Activated naive CD4-positive, alpha-beta T cell treated with anti-CD3 and anti-CD28 coated beads, Interleukin-2, amount 50 U/mL, for 24 hours (primary cell): ENCODE measurements at regions not wholly inside any gene's neighbourhood (a gene's known extent, or its start where the extent isn't known, plus 50 kb on each side); places are given as distances from the start of the nearest gene placed in this dataset.
"Not testable (repeated sequence)": the region's sequence is repeated elsewhere in the genome, so short reads cannot be mapped to it uniquely, and the experiment has no call there.

Experiments
- H3K27ac Mint-ChIP-seq: one replicate; pipeline ENCODE4 v1.8.0; 2021; ENCODE audit warnings: mild to moderate bottlenecking, mixed read lengths
- H3K27me3 Mint-ChIP-seq: one replicate; pipeline ENCODE4 v1.8.0; 2021; ENCODE audit warnings: mixed read lengths
- H3K36me3 Mint-ChIP-seq: one replicate; pipeline ENCODE4 v1.8.0; 2021; ENCODE audit warnings: mixed read lengths
- H3K4me1 Mint-ChIP-seq: one replicate; pipeline ENCODE4 v1.8.0; 2021; ENCODE audit warnings: mixed read lengths
- H3K4me3 Mint-ChIP-seq: one replicate; pipeline ENCODE4 v1.8.0; 2021; ENCODE audit warnings: mild to moderate bottlenecking, mixed read lengths
- H3K9me3 Mint-ChIP-seq: one replicate; pipeline ENCODE4 v1.8.0; 2021; ENCODE audit warnings: mixed read lengths

DNA sequence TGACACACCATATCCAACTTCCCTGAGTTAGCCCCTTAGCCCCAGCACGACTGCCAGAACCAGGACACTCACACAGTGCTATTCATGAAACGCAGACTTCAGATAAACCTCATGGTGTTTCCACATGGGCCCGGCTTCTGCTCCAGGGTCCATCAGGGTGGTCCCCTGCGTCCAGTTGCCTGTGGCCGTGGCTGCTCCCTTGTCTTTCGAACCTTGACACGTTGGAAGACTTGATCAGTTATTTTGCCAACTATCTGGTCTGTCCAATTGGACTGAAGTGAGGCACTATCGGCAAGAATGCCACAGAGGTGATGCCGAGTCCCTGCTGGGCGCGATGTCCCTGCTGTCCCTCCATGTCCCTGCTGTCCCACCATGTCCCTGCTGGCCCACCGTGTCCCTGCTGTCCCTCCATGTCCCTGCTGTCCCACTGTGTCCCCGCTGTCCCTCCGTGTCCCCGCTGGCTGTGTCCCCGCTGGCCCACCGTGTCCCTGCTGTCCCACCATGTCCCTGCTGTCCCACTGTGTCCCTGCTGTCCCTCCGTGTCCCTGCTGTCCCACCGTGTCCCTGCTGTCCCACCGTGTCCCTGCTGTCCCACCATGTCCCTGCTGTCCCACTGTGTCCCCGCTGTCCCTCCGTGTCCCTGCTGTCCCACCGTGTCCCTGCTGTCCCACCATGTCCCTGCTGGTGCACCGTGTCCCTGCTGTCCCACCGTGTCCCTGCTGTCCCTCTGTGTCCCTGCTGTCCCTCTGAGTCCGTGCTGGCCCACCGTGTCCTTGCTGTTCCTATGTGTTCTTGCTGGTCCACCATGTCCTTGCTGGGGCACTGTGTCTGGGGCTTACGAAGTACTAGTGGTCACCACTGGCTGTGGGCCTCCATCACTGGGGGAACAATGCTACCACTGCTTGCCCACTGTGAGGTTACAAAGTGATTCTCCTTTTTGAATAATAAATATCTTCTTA is 251.4 kb downstream of the DLL1 start:
- H3K4me3 Mint-ChIP-seq: no peak overlapping the region
- H3K27ac Mint-ChIP-seq: no peak overlapping the region
- no peaks in the 10 kb centered on the region for H3K4me1 Mint-ChIP-seq
- peaks cover 9% of the 10 kb centered on the region for H3K9me3 Mint-ChIP-seq
- H3K36me3 Mint-ChIP-seq: peaks cover 1% of the 10 kb centered on the region
- no peaks in the 10 kb centered on the region for H3K27me3 Mint-ChIP-seq

DNA sequence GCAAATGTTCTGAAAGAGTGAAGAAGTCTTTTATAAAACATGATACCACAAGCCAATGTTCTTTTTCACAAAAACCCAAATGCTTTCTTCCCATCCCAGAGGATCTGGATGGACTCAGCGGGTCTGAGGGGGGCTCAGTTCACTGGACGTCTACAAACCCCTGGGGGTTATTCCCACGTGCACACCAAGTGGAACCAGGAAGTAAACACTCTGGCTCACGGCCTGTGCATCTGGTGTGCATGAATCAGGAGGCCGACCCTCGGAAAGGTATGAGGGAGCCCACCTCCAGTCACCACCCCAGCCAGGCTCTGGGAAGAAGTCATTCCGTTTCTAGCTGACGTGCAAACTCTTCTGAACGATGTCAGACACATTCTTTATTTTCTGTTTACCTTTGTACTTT is 252.2 kb downstream of the DLL1 start:
- peaks cover 2% of the 10 kb centered on the region for H3K36me3 Mint-ChIP-seq
- H3K4me1 Mint-ChIP-seq: no peaks in the 10 kb centered on the region
- H3K27ac Mint-ChIP-seq: no peak overlapping the region
- peaks cover 9% of the 10 kb centered on the region for H3K9me3 Mint-ChIP-seq
- H3K4me3 Mint-ChIP-seq: no peak overlapping the region
- H3K27me3 Mint-ChIP-seq: no peaks in the 10 kb centered on the region

DNA sequence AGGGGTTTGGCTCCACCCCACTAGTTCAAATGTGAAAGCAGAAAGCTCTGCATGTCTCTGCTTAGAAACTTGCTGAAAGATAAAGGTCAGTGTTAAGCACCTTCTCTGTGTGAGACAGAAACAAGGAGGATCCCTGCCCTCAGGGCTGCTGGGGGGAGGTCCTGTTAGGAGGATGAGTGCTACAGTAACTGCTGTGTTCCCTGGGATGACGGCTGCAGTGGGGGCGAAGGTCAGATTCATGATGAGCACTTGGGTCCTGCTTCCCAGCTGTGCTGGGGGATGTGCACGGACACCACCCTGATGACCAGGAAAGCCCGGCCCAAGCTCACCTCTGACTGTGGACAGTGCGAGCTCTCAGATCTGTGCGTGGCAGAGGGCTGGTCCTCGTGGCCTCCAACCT is 252.6 kb downstream of the DLL1 start:
- peaks cover 6% of the 10 kb centered on the region for H3K36me3 Mint-ChIP-seq
- peaks cover 13% of the 10 kb centered on the region for H3K9me3 Mint-ChIP-seq
- H3K4me1 Mint-ChIP-seq: no peaks in the 10 kb centered on the region
- no peak overlapping the region for H3K27ac Mint-ChIP-seq
- no peak overlapping the region for H3K4me3 Mint-ChIP-seq
- no peaks in the 10 kb centered on the region for H3K27me3 Mint-ChIP-seq

DNA sequence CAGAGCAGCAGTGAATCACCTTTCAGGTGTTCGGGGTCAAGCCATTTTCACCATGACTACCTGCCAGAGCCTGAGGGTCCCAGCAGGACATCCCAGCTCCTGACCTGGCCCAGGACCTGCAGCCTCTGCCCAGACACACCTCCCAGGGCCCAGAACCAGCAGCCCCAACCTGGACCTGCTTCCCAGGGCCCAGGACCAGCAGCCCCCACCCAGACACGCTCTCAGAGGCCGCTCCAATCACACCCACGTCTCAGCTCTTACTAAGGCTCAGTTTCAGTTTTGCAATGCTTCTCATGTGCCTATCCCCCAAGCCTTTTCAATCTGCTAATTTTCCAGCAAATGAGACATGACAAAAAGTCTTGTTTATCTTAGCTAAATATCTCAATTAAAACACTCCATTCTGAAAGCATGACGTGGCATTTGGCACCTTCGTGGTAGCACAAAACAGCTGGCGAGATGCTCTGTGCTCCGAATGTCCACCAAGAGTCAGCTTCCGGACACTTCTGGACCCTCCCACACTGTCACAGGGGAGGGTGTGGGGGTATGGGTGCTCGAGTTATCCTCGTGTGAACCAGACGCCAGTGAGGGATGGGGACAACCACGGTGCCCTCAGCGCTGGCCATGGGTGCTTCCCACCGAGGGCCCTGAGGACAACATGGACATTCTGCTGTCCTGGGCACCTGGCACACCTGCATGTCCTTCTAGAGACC is 253.2 kb downstream of the DLL1 start:
- Mint-ChIP-seq H3K4me1 (no peaks in the 10 kb centered on the region), H3K27me3 (no peaks in the 10 kb centered on the region), H3K27ac (no peak overlapping the region), H3K9me3 (peaks cover 14% of the 10 kb centered on the region), H3K36me3 (peaks cover 6% of the 10 kb centered on the region), H3K4me3 (no peak overlapping the region)

DNA sequence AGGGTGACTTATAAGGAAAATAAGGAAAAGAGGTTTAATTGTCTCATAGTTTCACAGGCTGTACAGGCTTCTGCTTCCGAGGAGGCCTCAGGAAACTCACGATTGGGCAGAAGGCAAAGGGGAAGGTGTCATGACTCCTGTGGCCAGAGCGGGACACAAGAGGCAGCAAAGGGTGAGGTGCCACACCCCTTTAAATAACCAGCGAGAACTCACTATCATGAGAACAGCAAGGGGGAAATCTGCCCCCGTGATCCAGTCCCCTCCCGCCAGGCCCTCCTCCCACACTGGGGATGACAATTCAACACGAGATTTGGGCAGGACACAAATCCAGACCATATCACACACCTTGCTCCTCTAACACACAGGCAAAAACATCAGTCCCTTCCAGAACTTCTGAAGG is 254.0 kb downstream of the DLL1 start:
- Mint-ChIP-seq H3K9me3 (peaks cover 14% of the 10 kb centered on the region), H3K4me3 (no peak overlapping the region), H3K27ac (no peak overlapping the region), H3K27me3 (no peaks in the 10 kb centered on the region), H3K4me1 (no peaks in the 10 kb centered on the region), H3K36me3 (peaks cover 6% of the 10 kb centered on the region)

DNA sequence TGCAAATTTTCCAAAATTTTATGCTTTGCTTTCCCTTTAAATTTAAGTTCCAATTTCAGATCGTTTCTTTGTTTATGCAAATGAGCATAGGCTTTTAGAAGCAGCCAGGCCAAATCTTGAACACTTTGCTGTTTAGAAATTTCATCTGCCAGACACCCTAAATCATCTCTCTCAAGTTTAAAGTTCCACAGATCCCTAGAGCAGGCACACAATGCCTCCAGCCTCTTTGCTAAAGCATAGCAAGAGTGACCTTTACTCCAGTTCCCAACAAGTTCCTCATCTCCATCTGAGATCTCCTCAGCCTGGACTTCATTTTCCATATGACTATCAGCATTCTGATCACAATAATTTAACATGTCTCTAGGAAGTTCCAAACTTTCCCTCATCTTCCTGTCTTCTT is 254.5 kb downstream of the DLL1 start:
- not testable (repeated sequence) for H3K27ac Mint-ChIP-seq, H3K4me1 Mint-ChIP-seq, H3K27me3 Mint-ChIP-seq, H3K4me3 Mint-ChIP-seq, H3K36me3 Mint-ChIP-seq
- H3K9me3 Mint-ChIP-seq: peaks cover 14% of the 10 kb centered on the region

DNA sequence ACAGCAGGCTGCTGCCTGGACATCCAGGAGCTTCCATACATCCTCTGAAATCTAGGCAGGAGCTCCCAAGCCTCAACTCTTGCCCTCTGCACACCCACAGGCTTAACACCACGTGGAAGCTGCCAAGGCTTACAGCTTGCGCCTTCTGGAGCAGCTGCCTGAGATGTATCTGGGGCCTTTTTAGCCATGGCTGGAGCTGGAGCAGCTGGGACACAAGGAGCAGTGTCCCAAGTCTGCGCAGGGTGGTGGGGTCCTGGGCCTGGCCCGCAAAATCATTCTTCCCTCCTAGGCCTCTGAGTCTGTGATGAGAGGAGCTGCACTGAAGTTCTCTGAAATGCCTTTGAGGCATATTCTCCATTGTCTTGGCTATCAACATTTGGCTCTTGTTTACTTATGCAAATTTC is 255.0 kb downstream of the DLL1 start:
- Mint-ChIP-seq H3K4me1 (no peaks in the 10 kb centered on the region), H3K9me3 (peaks cover 14% of the 10 kb centered on the region), H3K36me3 (peaks cover 6% of the 10 kb centered on the region), H3K27me3 (no peaks in the 10 kb centered on the region), H3K27ac (no peak overlapping the region), H3K4me3 (no peak overlapping the region)

DNA sequence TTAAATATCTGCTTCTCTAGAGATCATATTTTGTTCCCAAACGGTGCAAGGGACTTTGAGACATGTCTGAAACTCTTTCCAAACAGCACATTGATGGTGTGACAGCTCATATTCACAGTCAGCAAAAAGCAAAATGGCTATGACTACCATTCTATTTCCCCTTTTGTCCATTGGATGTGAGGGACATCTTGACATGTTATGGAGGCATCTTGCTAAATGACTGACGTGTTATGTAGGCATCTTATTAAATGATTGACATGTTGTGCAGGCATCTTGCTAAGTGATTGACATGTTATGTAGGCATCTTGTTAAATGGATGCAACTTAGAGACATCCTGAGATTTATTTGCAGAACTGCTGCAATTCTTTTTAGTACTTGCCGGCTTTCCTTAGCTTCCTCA is 255.8 kb downstream of the DLL1 start:
- H3K27me3 Mint-ChIP-seq: no peaks in the 10 kb centered on the region
- peaks cover 6% of the 10 kb centered on the region for H3K36me3 Mint-ChIP-seq
- peaks cover 14% of the 10 kb centered on the region for H3K9me3 Mint-ChIP-seq
- H3K4me1 Mint-ChIP-seq: no peaks in the 10 kb centered on the region
- no peak overlapping the region for H3K27ac Mint-ChIP-seq
- no peak overlapping the region for H3K4me3 Mint-ChIP-seq

DNA sequence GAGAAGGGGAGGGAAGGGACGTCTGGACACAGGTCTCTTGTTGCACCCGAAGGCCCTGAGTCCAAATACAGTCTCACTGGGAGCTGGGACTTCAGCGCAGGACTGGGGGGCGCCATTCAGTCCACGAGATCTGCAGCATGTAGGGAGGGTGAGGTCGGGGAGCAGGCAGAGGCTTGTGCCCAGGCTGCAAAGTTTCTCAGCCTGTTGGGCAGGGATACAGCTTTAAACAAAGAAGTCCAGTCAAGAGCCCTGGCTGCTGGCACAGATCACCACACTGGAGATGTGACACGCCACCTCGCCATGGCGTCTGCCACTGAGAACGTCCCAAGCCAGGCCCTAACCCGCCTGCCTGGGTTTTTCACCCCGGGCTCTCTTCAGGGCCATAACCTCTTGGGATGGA is 256.6 kb downstream of the DLL1 start:
- H3K4me3 Mint-ChIP-seq: no peak overlapping the region
- no peaks in the 10 kb centered on the region for H3K4me1 Mint-ChIP-seq
- peaks cover 14% of the 10 kb centered on the region for H3K9me3 Mint-ChIP-seq
- peaks cover 6% of the 10 kb centered on the region for H3K36me3 Mint-ChIP-seq
- H3K27me3 Mint-ChIP-seq: no peaks in the 10 kb centered on the region
- H3K27ac Mint-ChIP-seq: no peak overlapping the region

DNA sequence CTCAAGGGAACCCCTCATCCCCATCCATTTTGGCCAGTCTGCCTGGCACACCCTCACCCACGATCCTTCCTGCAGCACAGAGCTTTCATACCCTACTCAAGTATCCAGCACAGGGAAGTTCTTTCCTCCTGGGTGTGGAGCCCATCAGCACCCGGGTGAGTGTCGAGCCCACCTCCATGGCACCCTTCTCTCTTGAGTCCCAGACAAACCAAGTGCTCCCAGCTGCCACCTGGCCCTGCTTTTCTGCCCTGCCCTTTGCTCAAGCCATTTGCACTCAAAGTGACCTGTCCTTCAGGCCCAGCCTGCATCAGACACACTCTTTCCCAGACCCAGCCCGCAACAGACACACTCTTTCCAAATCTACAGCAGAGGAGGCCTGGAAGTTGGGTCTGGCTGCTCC is 257.2 kb downstream of the DLL1 start:
- peaks cover 6% of the 10 kb centered on the region for H3K36me3 Mint-ChIP-seq

DNA sequence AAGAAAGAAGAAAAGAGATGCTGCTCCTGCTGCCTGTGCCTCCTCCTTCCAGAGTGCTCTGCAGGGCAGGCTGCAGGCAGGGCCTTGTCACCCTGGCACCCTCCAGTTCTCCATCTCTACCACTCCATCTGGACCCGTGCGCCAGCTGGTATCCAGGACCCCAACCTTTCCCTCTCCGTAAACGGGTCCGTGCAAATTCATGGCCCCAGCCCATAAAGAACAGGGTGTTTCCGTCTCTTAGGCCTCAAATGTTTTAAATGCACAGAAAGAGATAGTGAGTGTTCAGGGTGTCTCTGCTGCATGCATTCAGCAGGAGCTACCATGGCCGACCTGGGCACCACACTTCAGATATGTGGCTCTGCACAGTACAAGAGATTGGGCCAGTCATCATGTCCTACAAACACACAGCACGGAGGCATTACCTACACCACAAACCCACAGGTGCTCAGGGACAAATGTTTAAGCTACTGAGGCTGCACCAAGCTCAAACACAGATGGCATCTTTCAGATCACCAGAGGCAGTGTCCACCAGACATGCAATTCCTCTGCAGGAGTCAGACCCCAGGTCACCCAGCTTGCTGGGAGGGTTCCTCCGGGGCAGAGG is 258.1 kb downstream of the DLL1 start:
- H3K27ac Mint-ChIP-seq: no peak overlapping the region
- H3K4me1 Mint-ChIP-seq: no peaks in the 10 kb centered on the region
- no peaks in the 10 kb centered on the region for H3K27me3 Mint-ChIP-seq
- H3K9me3 Mint-ChIP-seq: peaks cover 14% of the 10 kb centered on the region
- H3K36me3 Mint-ChIP-seq: peaks cover 6% of the 10 kb centered on the region
- no peak overlapping the region for H3K4me3 Mint-ChIP-seq

More for the DNA sequence above, 257.2 kb downstream of the DLL1 start:
- no peaks in the 10 kb centered on the region for H3K4me1 Mint-ChIP-seq
- no peak overlapping the region for H3K4me3 Mint-ChIP-seq
- no peak overlapping the region for H3K27ac Mint-ChIP-seq
- H3K27me3 Mint-ChIP-seq: no peaks in the 10 kb centered on the region
- H3K9me3 Mint-ChIP-seq: peaks cover 14% of the 10 kb centered on the region

DNA sequence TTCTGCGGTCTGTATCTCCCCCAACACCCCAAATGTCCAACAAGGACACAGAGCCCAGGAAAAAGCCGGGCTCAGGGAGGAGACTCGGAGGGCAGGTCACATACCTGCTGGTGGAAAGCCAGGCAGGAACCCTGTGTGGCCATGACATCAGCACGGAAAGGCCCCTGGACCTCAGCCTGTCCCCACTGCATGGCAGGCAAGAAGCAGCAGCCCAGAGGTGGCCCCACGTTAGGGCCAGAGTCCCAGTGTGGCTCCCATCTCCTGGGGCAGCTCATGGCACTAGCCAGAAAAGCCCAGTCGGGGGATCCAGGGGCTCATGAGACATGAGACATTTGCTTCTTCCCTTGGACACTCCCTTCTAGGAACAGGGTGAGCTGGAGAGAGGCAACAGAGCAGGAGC is 258.7 kb downstream of the DLL1 start:
- Mint-ChIP-seq H3K27me3 (no peaks in the 10 kb centered on the region), H3K4me1 (no peaks in the 10 kb centered on the region), H3K27ac (peak overlapping the region; percentile 24), H3K36me3 (peaks cover 6% of the 10 kb centered on the region), H3K4me3 (no peak overlapping the region), H3K9me3 (peaks cover 14% of the 10 kb centered on the region)

DNA sequence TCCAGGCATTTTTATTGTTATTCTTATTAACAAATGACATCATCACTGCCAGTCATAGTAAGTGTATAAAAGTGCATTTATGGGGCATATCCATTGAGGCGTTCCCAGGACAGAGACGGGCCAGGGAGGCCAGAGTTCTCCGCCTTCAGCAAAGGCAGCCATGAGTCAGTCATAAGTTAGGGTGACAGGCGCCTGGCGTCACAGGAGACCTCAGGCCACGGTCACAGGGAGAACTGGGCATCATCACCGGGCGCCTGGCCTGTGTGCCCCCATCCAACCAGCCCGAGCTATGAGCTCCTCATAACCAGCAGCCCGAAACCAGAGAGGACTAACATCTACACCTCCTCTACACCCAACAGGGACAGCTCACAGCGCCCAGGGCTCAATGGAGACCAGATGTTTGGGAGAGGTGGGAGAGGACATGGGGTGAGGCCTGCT is 259.2 kb downstream of the DLL1 start:
- H3K4me1 Mint-ChIP-seq: no peaks in the 10 kb centered on the region
- peaks cover 11% of the 10 kb centered on the region for H3K9me3 Mint-ChIP-seq
- no peaks in the 10 kb centered on the region for H3K27me3 Mint-ChIP-seq
- H3K36me3 Mint-ChIP-seq: peaks cover 6% of the 10 kb centered on the region
- no peak overlapping the region for H3K4me3 Mint-ChIP-seq
- H3K27ac Mint-ChIP-seq: no peak overlapping the region

DNA sequence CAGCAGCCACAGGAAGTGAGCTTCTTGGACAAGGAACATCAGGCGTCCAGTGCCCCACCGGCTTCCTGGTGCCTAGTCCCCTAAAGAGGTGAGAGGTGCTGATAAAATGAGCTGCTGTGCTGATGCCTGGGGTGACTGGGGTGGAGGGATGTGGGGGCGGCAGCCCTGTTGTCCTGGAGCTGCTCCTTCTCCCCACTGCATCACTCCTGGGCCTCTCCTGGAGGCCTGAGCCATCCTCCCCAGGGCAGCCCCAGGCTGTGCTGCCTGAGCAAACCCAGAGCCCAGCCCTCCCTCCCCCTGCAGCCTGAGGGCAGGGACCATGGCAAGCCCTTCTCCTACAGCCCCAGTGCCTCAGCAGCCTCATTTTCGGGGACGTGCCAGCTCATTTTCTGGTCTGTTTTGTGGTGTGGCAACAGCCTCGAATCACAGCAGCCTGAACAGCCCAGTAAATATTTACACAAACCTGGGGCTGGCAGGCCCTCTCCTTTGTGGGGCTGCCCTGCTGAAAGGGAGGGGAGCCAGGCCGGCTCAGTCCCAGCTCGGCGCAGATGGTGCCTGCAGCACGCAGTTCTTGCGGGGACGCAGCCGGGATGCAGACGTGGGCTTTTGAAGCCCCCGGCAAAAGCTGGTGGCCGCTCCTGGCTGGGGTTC is 259.9 kb downstream of the DLL1 start:
- H3K27ac Mint-ChIP-seq: no peak overlapping the region
- no peak overlapping the region for H3K4me3 Mint-ChIP-seq
- H3K36me3 Mint-ChIP-seq: peaks cover 5% of the 10 kb centered on the region
- H3K4me1 Mint-ChIP-seq: no peaks in the 10 kb centered on the region
- H3K9me3 Mint-ChIP-seq: peaks cover 5% of the 10 kb centered on the region
- H3K27me3 Mint-ChIP-seq: no peaks in the 10 kb centered on the region

DNA sequence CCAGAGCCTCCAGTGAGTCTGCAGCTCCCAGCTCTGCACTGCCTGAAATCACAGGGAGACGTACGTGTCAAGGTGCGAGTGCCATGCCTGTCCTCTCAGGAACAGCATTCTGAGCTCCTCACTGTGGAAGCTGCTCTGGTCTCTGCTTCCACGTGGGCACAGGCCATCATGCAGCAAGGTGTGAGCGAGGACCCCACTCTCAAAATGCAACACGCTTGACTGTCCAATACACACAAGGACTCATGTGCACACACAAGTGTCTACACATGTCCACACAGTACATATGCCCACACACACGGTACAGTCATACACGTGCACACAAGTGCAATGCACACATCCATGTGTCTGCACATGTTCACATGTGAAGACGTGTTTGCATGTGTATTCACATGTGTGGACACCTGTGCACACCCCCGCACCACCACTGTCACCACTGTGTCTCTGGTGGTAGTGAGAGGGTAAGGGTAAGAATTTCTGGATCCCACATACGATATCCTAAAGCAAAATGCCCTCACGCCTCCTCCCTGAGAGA is 260.5 kb downstream of the DLL1 start:
- Mint-ChIP-seq H3K36me3 (peaks cover 5% of the 10 kb centered on the region), H3K4me1 (no peaks in the 10 kb centered on the region), H3K9me3 (peaks cover 5% of the 10 kb centered on the region), H3K4me3 (no peak overlapping the region), H3K27ac (no peak overlapping the region), H3K27me3 (no peaks in the 10 kb centered on the region)
